A673 (cell line): ENCODE measurements at regions not wholly inside any gene's neighbourhood (a gene's known extent, or its start where the extent isn't known, plus 50 kb on each side); places are given as distances from the start of the nearest gene placed in this dataset.

ENCODE experiments used
- BruUV-seq: library from RNA; stranded (reverse); fragments of 400-500 nt; replicated peaks from 2 replicates; lab custom pipeline; 2021; lab: Mats Ljungman, UMichigan
- CTCF ChIA-PET: fragments of 300-600 bp; sonication (Branson Sonifier 250); formaldehyde crosslinking; loops from one replicate; lab custom pipeline; 2022; ENCODE audit warnings: antibody characterized with exemption; lab: Charles Lee
- POLR2A ChIA-PET: fragments of 300-600 bp; sonication (Branson Sonifier 250); formaldehyde crosslinking; loops from one replicate; lab custom pipeline; 2022; ENCODE audit warnings: antibody characterized with exemption; ENCODE audit not compliant: low non-redundant PET; lab: Charles Lee
- DNase-seq: peaks from one replicate; pipeline ENCODE4 v3.0.0-alpha.2; 2015; ENCODE audit warnings: low spot score
- H3K27ac ChIP-seq: fragments of 200-600 bp; sonication (generic); 2 replicates; pipeline ENCODE4 v1.5.1; 2016; ENCODE audit warnings: mixed run types, low read depth, mild to moderate bottlenecking, mixed read lengths, antibody characterized with exemption, low read length; ENCODE audit not compliant: poor library complexity, severe bottlenecking
- H3K27me3 ChIP-seq: fragments of 200-600 bp; sonication (generic); replicated peaks from 2 replicates; pipeline ENCODE4 v1.6.1; 2017; ENCODE audit warnings: mixed run types, low read depth, mild to moderate bottlenecking, mixed read lengths, antibody characterized with exemption, low read length; ENCODE audit not compliant: insufficient read depth, poor library complexity
- H3K36me3 ChIP-seq: fragments of 200-600 bp; sonication (generic); 2 replicates; pipeline ENCODE4 v1.6.1; 2016; ENCODE audit warnings: mixed run types, mild to moderate bottlenecking, mixed read lengths, antibody characterized with exemption, low read length; ENCODE audit not compliant: insufficient read depth, poor library complexity, severe bottlenecking
- H3K4me1 ChIP-seq: fragments of 200-600 bp; sonication (generic); 2 replicates; pipeline ENCODE4 v1.6.1; 2017; ENCODE audit warnings: mixed run types, mild to moderate bottlenecking, mixed read lengths, antibody characterized with exemption, low read length; ENCODE audit not compliant: insufficient read depth, poor library complexity, severe bottlenecking
- H3K4me3 ChIP-seq: fragments of 200-600 bp; sonication (generic); 2 replicates; pipeline ENCODE4 v1.5.1; 2016; ENCODE audit warnings: low read depth, mixed run types, mild to moderate bottlenecking, mixed read lengths, low read length; ENCODE audit not compliant: poor library complexity, severe bottlenecking
- H3K9me3 ChIP-seq: fragments of 200-600 bp; sonication (generic); 2 replicates; pipeline ENCODE4 v1.6.1; 2016; ENCODE audit warnings: mixed run types, low read depth, mild to moderate bottlenecking, mixed read lengths, antibody characterized with exemption, low read length; ENCODE audit not compliant: poor library complexity, severe bottlenecking
- EZH2 ChIP-seq: fragments of 200-600 bp; sonication (generic); IDR thresholded peaks from 2 replicates; pipeline ENCODE4 v1.6.1; 2017; ENCODE audit warnings: borderline replicate concordance, low read depth, mild to moderate bottlenecking, mixed read lengths, antibody characterized with exemption, low read length; ENCODE audit not compliant: poor library complexity, severe bottlenecking
- intact Hi-C: fragments of 100-400 bp; cut with micrococcal nuclease; formaldehyde crosslinking; loops from one replicate; pipeline ENCODE4 v1.10.0; 2022; ENCODE audit not compliant: unreplicated experiment
- TF ChIP-seq, protein P1 (sequence below): fragments of 300-800, 200-600 bp; sonication (generic); conservative IDR thresholded peaks from 2 replicates; pipeline ENCODE4 v1.5.1; 2017; ENCODE audit warnings: low read depth, mild to moderate bottlenecking, antibody characterized with exemption, low read length, moderate library complexity, mixed read lengths

DNA sequence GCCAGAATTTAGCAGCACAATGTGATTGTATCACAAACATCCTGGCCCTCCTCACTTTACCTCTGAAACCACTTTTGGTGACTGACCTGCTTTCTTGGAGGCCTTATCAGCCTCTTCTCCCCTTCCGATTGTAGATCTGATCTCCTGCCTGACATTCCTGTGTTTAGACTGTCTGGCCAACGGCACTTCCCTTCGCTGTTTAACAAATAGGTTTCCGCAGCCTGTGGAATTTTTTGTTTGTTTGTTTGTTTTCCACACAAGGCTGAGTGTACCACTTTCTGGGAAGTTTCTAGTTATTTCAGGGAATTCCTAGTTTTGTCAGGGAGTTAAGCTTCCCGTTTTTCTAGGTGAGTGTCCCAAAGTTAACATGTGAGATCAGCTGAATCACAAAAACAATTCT lies 65.9 kb upstream of the CDKN3 start:
- CTCF ChIA-PET, result no interaction called here
- Histone ChIP-seq H3K9me3 (no peaks in the 10 kb centered on the region), H3K4me1 (no peaks in the 10 kb centered on the region), H3K27me3 (peaks cover 27% of the 10 kb centered on the region), H3K36me3 (no peaks in the 10 kb centered on the region), H3K4me3 (no peak overlapping the region), H3K27ac (no peak overlapping the region)
- BruUV-seq, result no TSS peak
- no peak for TF ChIP-seq EZH2
- TF ChIP-seq, protein P1, sequence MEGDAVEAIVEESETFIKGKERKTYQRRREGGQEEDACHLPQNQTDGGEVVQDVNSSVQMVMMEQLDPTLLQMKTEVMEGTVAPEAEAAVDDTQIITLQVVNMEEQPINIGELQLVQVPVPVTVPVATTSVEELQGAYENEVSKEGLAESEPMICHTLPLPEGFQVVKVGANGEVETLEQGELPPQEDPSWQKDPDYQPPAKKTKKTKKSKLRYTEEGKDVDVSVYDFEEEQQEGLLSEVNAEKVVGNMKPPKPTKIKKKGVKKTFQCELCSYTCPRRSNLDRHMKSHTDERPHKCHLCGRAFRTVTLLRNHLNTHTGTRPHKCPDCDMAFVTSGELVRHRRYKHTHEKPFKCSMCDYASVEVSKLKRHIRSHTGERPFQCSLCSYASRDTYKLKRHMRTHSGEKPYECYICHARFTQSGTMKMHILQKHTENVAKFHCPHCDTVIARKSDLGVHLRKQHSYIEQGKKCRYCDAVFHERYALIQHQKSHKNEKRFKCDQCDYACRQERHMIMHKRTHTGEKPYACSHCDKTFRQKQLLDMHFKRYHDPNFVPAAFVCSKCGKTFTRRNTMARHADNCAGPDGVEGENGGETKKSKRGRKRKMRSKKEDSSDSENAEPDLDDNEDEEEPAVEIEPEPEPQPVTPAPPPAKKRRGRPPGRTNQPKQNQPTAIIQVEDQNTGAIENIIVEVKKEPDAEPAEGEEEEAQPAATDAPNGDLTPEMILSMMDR, result no peak
- intact Hi-C loops, result no loop called here
- POLR2A ChIA-PET, result no interaction called here
- DNase-seq, result no peak

DNA sequence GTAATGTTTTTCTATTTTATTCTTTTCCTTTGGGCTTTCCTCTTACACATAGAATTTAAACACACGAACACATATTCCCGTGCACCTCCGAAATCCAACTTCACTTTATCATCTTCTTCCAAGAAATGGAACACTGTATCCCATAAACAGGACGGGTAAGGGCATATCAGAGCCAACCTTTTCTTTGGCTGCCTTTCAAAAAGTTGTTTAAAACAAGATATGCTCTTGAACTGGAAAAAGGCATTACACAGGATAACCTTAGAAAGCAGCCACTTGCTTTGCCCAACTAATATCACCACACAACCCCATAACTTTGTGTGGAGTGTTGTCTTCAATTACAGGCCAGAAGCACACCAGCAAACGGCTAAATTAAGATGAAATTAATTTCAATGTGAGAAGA lies 65.3 kb upstream of the CDKN3 start:
- Histone ChIP-seq H3K27ac (no peak overlapping the region), H3K27me3 (peaks cover 20% of the 10 kb centered on the region), H3K9me3 (no peaks in the 10 kb centered on the region), H3K4me1 (no peaks in the 10 kb centered on the region), H3K36me3 (no peaks in the 10 kb centered on the region), H3K4me3 (no peak overlapping the region)
- intact Hi-C loops, result no loop called here
- TF ChIP-seq, protein P1, result no peak
- TF ChIP-seq EZH2, result no peak
- BruUV-seq, result no TSS peak
- DNase-seq, result no peak
- POLR2A ChIA-PET, result no interaction called here
- CTCF ChIA-PET, result no interaction called here

DNA sequence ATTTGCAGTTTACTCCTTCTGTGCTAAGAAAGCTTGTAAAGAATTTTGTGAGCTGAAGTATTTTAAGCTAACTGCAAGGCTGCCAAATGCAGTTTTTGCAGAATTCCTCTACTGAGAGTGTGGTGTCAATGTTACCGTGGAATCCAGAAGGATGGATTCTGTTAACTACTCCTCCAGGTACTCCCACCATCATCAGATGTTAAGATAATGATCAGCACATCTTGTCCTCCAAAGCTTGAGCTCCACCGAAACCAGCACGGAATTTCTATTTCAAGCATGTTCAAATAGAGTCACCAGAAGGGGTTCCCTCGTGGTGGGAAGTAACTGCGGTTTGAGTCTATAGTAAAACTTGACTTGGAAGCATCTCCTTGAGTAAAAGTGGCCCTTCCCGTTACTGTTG lies 64.3 kb upstream of the CDKN3 start:
- peaks cover 13% of the 10 kb centered on the region for H3K27me3 ChIP-seq
- H3K4me3 ChIP-seq, result no peak overlapping the region
- H3K9me3 ChIP-seq, result no peaks in the 10 kb centered on the region
- no peak for TF ChIP-seq EZH2
- TF ChIP-seq, protein P1, result no peak
- no peak for DNase-seq
- intact Hi-C loops, result no loop called here
- H3K4me1 ChIP-seq, result no peaks in the 10 kb centered on the region
- no peaks in the 10 kb centered on the region for H3K36me3 ChIP-seq
- POLR2A ChIA-PET, result no interaction called here
- H3K27ac ChIP-seq, result no peak overlapping the region
- BruUV-seq, result no TSS peak
- CTCF ChIA-PET, result no interaction called here
